ENCODE measurements at regions not wholly inside any gene's neighbourhood (a gene's known extent, or its start where the extent isn't known, plus 50 kb on each side); places are given as distances from the start of the nearest gene placed in this dataset.

- Histone ChIP-seq H4K20me1 (replicated peaks; ENCODE audit: control insufficient read depth, extremely low read depth, insufficient read depth, low read length) (no peaks in the 10 kb centered on the region), H3K9me1 (replicated peaks; ENCODE audit: control insufficient read depth, extremely low read depth, insufficient read depth, low read length) (no peaks in the 10 kb centered on the region), H3K36me3 (ENCODE audit: control insufficient read depth in 2 of 2, extremely low read depth in 1 of 2, insufficient read depth in 2 of 2, low read length in 2 of 2) (no peaks in the 10 kb centered on the region), H3K9me3 (replicated peaks; ENCODE audit: control insufficient read depth, insufficient read depth, low read length) (no peaks in the 10 kb centered on the region), H3K4me1 (ENCODE audit: control insufficient read depth, extremely low read depth, insufficient read depth, low read length) (no peaks in the 10 kb centered on the region), H2AFZ (ENCODE audit: low read depth, low read length) (no peak overlapping the region), H3K9ac (replicated peaks; ENCODE audit: extremely low read depth, insufficient read depth, low read length) (no peak overlapping the region), H3K27me3 (ENCODE audit: control insufficient read depth in 2 of 2, insufficient read depth in 2 of 2, low read length in 2 of 2) (no peaks in the 10 kb centered on the region), H3K79me2 (ENCODE audit: control insufficient read depth, insufficient read depth, low read length) (no peaks in the 10 kb centered on the region), H3K4me2 (ENCODE audit: insufficient read depth, low read length) (no peak overlapping the region), H3K4me3 (replicated peaks in 1 of 3; ENCODE audit: insufficient read depth in 1 of 3, low read depth in 1 of 3, low read length in 3 of 3) (no peak overlapping the region), H3K27ac (ENCODE audit: insufficient read depth, low read depth, low read length) (no peak overlapping the region)
- no TSS peak for BruUV-seq (replicated peaks)
- ChIA-PET CTCF (no interaction called here), POLR2A (no interaction called here)
- no peak for TF ChIP-seq GATA2 (IDR thresholded peaks at IDR 0.05; ENCODE audit: insufficient read depth, insufficient read length, low read depth, low read length)
- TF ChIP-seq MYC (IDR thresholded peaks at IDR 0.05; ENCODE audit: low read depth, low read length): no peak
- no peak for TF ChIP-seq FOS (IDR thresholded peaks at IDR 0.05; ENCODE audit: borderline replicate concordance, insufficient read depth, low read length)
- no peak for TF ChIP-seq JUN (IDR thresholded peaks at IDR 0.05; ENCODE audit: borderline replicate concordance, insufficient read depth, insufficient read length, low read depth)
- DNase-seq (ENCODE audit: low read depth, low spot score) (no peak), FAIRE-seq (no peak)
- dilution Hi-C loops (cut with MboI; ENCODE audit: extremely low pct_ligation_motif_present, low sequenced_read_pairs) (no loop called here), intact Hi-C loops (cut with micrococcal nuclease) (no loop called here)
These were observed 702.4 kb upstream of the FZD8 start for GRCh38 chr10:36344240-36345174.

GRCh38 chr10:36342781-36343180 lies 700.7 kb upstream of the FZD8 start:
- H3K36me3 ChIP-seq (ENCODE audit: control insufficient read depth in 2 of 2, extremely low read depth in 1 of 2, insufficient read depth in 2 of 2, low read length in 2 of 2): no peaks in the 10 kb centered on the region
- no peaks in the 10 kb centered on the region for H3K9me3 ChIP-seq (replicated peaks; ENCODE audit: control insufficient read depth, insufficient read depth, low read length)
- H4K20me1 ChIP-seq (replicated peaks; ENCODE audit: control insufficient read depth, extremely low read depth, insufficient read depth, low read length): no peaks in the 10 kb centered on the region
- TF ChIP-seq GATA2 (IDR thresholded peaks at IDR 0.05; ENCODE audit: insufficient read depth, insufficient read length, low read depth, low read length): no peak
- no peaks in the 10 kb centered on the region for H3K9me1 ChIP-seq (replicated peaks; ENCODE audit: control insufficient read depth, extremely low read depth, insufficient read depth, low read length)
- H3K4me3 ChIP-seq (replicated peaks in 1 of 3; ENCODE audit: insufficient read depth in 1 of 3, low read depth in 1 of 3, low read length in 3 of 3): no peak overlapping the region
- FAIRE-seq (no peak), DNase-seq (ENCODE audit: low read depth, low spot score) (no peak)
- no peak overlapping the region for H3K9ac ChIP-seq (replicated peaks; ENCODE audit: extremely low read depth, insufficient read depth, low read length)
- dilution Hi-C loops (cut with MboI; ENCODE audit: extremely low pct_ligation_motif_present, low sequenced_read_pairs) (no loop called here), intact Hi-C loops (cut with micrococcal nuclease) (no loop called here)
- H3K4me1 ChIP-seq (ENCODE audit: control insufficient read depth, extremely low read depth, insufficient read depth, low read length): no peaks in the 10 kb centered on the region
- no peaks in the 10 kb centered on the region for H3K27me3 ChIP-seq (ENCODE audit: control insufficient read depth in 2 of 2, insufficient read depth in 2 of 2, low read length in 2 of 2)
- no peak overlapping the region for H3K4me2 ChIP-seq (ENCODE audit: insufficient read depth, low read length)
- ChIA-PET POLR2A (no interaction called here), CTCF (no interaction called here)
- BruUV-seq (replicated peaks): no TSS peak
- no peak overlapping the region for H2AFZ ChIP-seq (ENCODE audit: low read depth, low read length)
- no peaks in the 10 kb centered on the region for H3K79me2 ChIP-seq (ENCODE audit: control insufficient read depth, insufficient read depth, low read length)
- H3K27ac ChIP-seq (ENCODE audit: insufficient read depth, low read depth, low read length): no peak overlapping the region

Measured in endothelial cell of umbilical vein (primary cell).